ENCODE measurements at regions not wholly inside any gene's neighbourhood (a gene's known extent, or its start where the extent isn't known, plus 50 kb on each side); places are given as distances from the start of the nearest gene placed in this dataset.

DNA sequence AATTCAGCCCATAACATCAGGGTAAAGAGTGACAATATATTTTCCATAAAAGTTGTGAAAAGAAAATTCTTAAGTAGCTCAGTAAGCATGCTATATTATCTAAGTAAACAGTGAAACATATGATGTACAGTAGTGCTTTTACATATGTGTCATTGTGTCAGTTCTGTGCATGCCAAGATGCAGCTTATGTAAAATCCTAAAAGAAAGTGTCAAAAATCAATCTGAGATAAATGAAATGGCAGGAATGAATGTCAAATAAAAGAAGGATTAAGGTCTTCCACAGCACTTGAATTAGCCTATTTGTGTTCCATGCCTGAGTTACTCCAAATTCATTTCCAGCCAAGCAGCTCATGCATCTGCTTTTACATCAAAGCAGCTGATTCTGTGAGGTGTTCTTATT lies 452.7 kb upstream of the HS3ST1 start:
- Histone ChIP-seq H3K27me3 (ENCODE audit: control insufficient read depth in 1 of 2, insufficient read depth in 2 of 2, low read length in 2 of 2) (no peaks in the 10 kb centered on the region), H3K4me3 (replicated peaks in 1 of 3; ENCODE audit: insufficient read depth in 1 of 3, low read depth in 2 of 3, low read length in 3 of 3) (no peak overlapping the region), H3K9me3 (ENCODE audit: low read length) (peaks cover 83% of the 10 kb centered on the region), H3K79me2 (ENCODE audit: insufficient read depth, low read length) (no peaks in the 10 kb centered on the region), H2AFZ (ENCODE audit: low read length) (no peak overlapping the region), H4K20me1 (ENCODE audit: insufficient read depth, low read length) (no peaks in the 10 kb centered on the region), H3K27ac (ENCODE audit: extremely low read length, insufficient read depth, low read length) (no peak overlapping the region), H3K9ac (ENCODE audit: insufficient read depth, low read depth, low read length) (no peak overlapping the region), H3K4me2 (ENCODE audit: low read depth, low read length) (no peak overlapping the region), H3K36me3 (replicated peaks in 1 of 2; ENCODE audit: control insufficient read depth in 1 of 2, insufficient read depth in 2 of 2, low read length in 2 of 2) (no peaks in the 10 kb centered on the region), H3K4me1 (ENCODE audit: insufficient read depth, low read length) (no peaks in the 10 kb centered on the region)
- ChIA-PET CTCF (ENCODE audit: low intra/inter-chr PET ratio, low total read pairs) (no interaction called here), POLR2A (no interaction called here)
- ATAC-seq (no peak), FAIRE-seq (no peak), DNase-seq (ENCODE audit: low spot score) (no peak)
- intact Hi-C loops (cut with micrococcal nuclease; ENCODE audit: unreplicated experiment) = no loop called here
- BruUV-seq (replicated peaks) = no TSS peak
- in situ Hi-C loops (cut with HindIII; ENCODE audit: extremely low pct_ligation_motif_present, low pct_unique_long_range_greater_than_20kb) = no loop called here
- no peak for TF ChIP-seq ZNF691 (CRISPR knock-in tag; IDR thresholded peaks at IDR 0.05; ENCODE audit: borderline replicate concordance, low read depth)
- TF ChIP-seq ZFYVE20 (CRISPR knock-in tag; IDR thresholded peaks at IDR 0.05; ENCODE audit: borderline replicate concordance, low read depth) = no peak
- TF ChIP-seq ZNF672 (CRISPR knock-in tag; IDR thresholded peaks at IDR 0.05) = no peak
- TF ChIP-seq, protein P1, sequence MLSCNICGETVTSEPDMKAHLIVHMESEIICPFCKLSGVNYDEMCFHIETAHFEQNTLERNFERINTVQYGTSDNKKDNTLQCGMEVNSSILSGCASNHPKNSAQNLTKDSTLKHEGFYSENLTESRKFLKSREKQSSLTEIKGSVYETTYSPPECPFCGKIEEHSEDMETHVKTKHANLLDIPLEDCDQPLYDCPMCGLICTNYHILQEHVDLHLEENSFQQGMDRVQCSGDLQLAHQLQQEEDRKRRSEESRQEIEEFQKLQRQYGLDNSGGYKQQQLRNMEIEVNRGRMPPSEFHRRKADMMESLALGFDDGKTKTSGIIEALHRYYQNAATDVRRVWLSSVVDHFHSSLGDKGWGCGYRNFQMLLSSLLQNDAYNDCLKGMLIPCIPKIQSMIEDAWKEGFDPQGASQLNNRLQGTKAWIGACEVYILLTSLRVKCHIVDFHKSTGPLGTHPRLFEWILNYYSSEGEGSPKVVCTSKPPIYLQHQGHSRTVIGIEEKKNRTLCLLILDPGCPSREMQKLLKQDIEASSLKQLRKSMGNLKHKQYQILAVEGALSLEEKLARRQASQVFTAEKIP (CRISPR knock-in tag; IDR thresholded peaks at IDR 0.05; ENCODE audit: borderline replicate concordance) = no peak
- TF ChIP-seq RELA (CRISPR knock-in tag; IDR thresholded peaks at IDR 0.05) = no peak
- TF ChIP-seq ZNF296 (CRISPR knock-in tag; conservative IDR thresholded peaks at IDR 0.05) = no peak
- no peak for TF ChIP-seq XRCC5 (optimal IDR thresholded peaks at IDR 0.05; ENCODE audit: low read length)
- no peak for TF ChIP-seq RFXAP (CRISPR knock-in tag; IDR thresholded peaks at IDR 0.05; ENCODE audit: borderline replicate concordance)
- no peak for TF ChIP-seq ZNF557 (CRISPR knock-in tag; IDR thresholded peaks at IDR 0.05)
- TF ChIP-seq PCBP1 (IDR thresholded peaks at IDR 0.05; ENCODE audit: borderline replicate concordance, low read depth, low read length) = no peak
- no peak for TF ChIP-seq NR2F1 (CRISPR knock-in tag; IDR thresholded peaks at IDR 0.05)
- TF ChIP-seq ZNF773 (CRISPR knock-in tag; IDR thresholded peaks at IDR 0.05; ENCODE audit: borderline replicate concordance) = no peak
- TF ChIP-seq, protein P2, sequence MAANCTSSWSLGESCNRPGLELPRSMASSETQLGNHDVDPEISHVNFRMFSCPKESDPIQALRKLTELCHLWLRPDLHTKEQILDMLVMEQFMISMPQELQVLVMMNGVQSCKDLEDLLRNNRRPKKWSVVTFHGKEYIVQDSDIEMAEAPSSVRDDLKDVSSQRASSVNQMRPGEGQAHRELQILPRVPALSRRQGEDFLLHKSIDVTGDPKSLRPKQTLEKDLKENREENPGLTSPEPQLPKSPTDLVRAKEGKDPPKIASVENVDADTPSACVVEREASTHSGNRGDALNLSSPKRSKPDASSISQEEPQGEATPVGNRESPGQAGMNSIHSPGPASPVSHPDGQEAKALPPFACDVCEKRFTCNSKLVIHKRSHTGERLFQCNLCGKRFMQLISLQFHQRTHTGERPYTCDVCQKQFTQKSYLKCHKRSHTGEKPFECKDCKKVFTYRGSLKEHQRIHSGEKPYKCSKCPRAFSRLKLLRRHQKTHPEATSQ (CRISPR knock-in tag; IDR thresholded peaks at IDR 0.05; ENCODE audit: borderline replicate concordance) = no peak
- TF ChIP-seq ZNF816 (CRISPR knock-in tag; IDR thresholded peaks at IDR 0.05; ENCODE audit: borderline replicate concordance) = no peak
- no peak for TF ChIP-seq SMC3 (IDR thresholded peaks at IDR 0.05; ENCODE audit: low read length)
- TF ChIP-seq ZNF512 (CRISPR knock-in tag; IDR thresholded peaks at IDR 0.05) = no peak
- TF ChIP-seq ZNF547 (CRISPR knock-in tag; IDR thresholded peaks at IDR 0.05) = no peak

All from HepG2 (cell line).